ENCODE measurements at regions not wholly inside any gene's neighbourhood (a gene's known extent, or its start where the extent isn't known, plus 50 kb on each side); places are given as distances from the start of the nearest gene placed in this dataset.

- no peaks in the 10 kb centered on the region for H3K36me3 Mint-ChIP-seq (ENCODE audit: low read depth, unreplicated experiment)
- H3K27me3 Mint-ChIP-seq (ENCODE audit: low read depth, unreplicated experiment): peaks cover 12% of the 10 kb centered on the region
- no peak overlapping the region for H3K4me3 Mint-ChIP-seq (ENCODE audit: unreplicated experiment)
- H3K9me3 ChIP-seq (ENCODE audit: insufficient read depth, low read depth, low read length): no peaks in the 10 kb centered on the region
- no peaks in the 10 kb centered on the region for H3K4me1 Mint-ChIP-seq (ENCODE audit: low read depth, unreplicated experiment)
- no peak overlapping the region for H3K9ac ChIP-seq (ENCODE audit: low read length)
- no peaks in the 10 kb centered on the region for H3K4me1 ChIP-seq (ENCODE audit: insufficient read depth, low read length)
- no peak overlapping the region for H2AFZ ChIP-seq (ENCODE audit: low read depth, low read length)
- H4K20me1 ChIP-seq (ENCODE audit: insufficient read depth, low read length): no peaks in the 10 kb centered on the region
- FAIRE-seq (no peak), DNase-seq (ENCODE audit: low read depth) (no peak)
- TF ChIP-seq CTCF (IDR thresholded peaks at IDR 0.05; ENCODE audit: insufficient read depth, low read depth, low read length) (no peak), EZH2 (IDR thresholded peaks at IDR 0.05; ENCODE audit: insufficient read depth, low read length) (no peak)
- no peak overlapping the region for H3K27ac ChIP-seq (ENCODE audit: low read depth, low read length)
- no peak overlapping the region for H3K27ac Mint-ChIP-seq (ENCODE audit: unreplicated experiment)
- H3K4me2 ChIP-seq (ENCODE audit: low read length): no peak overlapping the region
- no peaks in the 10 kb centered on the region for H3K27me3 ChIP-seq (ENCODE audit: insufficient read depth, low read length)
- H3K9me3 Mint-ChIP-seq (ENCODE audit: unreplicated experiment): no peaks in the 10 kb centered on the region
- no peaks in the 10 kb centered on the region for H3K36me3 ChIP-seq (ENCODE audit: insufficient read depth, low read length)
- H3K4me3 ChIP-seq (ENCODE audit: insufficient read depth, low read depth, low read length): no peak overlapping the region
- no peaks in the 10 kb centered on the region for H3K79me2 ChIP-seq (ENCODE audit: insufficient read depth, low read length)
These were observed 271.0 kb upstream of the ADRA1B start for GRCh38 chr5:159645179-159645846.

GRCh38 chr5:159650803-159651202 lies 265.5 kb upstream of the ADRA1B start:
- Histone ChIP-seq H3K79me2 (ENCODE audit: insufficient read depth, low read length) (no peaks in the 10 kb centered on the region), H2AFZ (ENCODE audit: low read depth, low read length) (no peak overlapping the region), H3K36me3 (ENCODE audit: insufficient read depth, low read length) (no peaks in the 10 kb centered on the region), H3K9me3 (ENCODE audit: insufficient read depth, low read depth, low read length) (no peaks in the 10 kb centered on the region), H4K20me1 (ENCODE audit: insufficient read depth, low read length) (no peaks in the 10 kb centered on the region), H3K27me3 (ENCODE audit: insufficient read depth, low read length) (no peaks in the 10 kb centered on the region), H3K4me1 (ENCODE audit: insufficient read depth, low read length) (no peaks in the 10 kb centered on the region), H3K27ac (ENCODE audit: low read depth, low read length) (no peak overlapping the region), H3K9ac (ENCODE audit: low read length) (no peak overlapping the region), H3K4me2 (ENCODE audit: low read length) (no peak overlapping the region), H3K4me3 (ENCODE audit: insufficient read depth, low read depth, low read length) (no peak overlapping the region)
- TF ChIP-seq CTCF (IDR thresholded peaks at IDR 0.05; ENCODE audit: insufficient read depth, low read depth, low read length) (no peak), EZH2 (IDR thresholded peaks at IDR 0.05; ENCODE audit: insufficient read depth, low read length) (no peak)
- FAIRE-seq (no peak), DNase-seq (ENCODE audit: low read depth) (no peak)
- H3K9me3 Mint-ChIP-seq (ENCODE audit: unreplicated experiment): no peaks in the 10 kb centered on the region
- H3K27ac Mint-ChIP-seq (ENCODE audit: unreplicated experiment): no peak overlapping the region
- no peak overlapping the region for H3K4me3 Mint-ChIP-seq (ENCODE audit: unreplicated experiment)
- peaks cover 6% of the 10 kb centered on the region for H3K27me3 Mint-ChIP-seq (ENCODE audit: low read depth, unreplicated experiment)
- H3K36me3 Mint-ChIP-seq (ENCODE audit: low read depth, unreplicated experiment): no peaks in the 10 kb centered on the region
- H3K4me1 Mint-ChIP-seq (ENCODE audit: low read depth, unreplicated experiment): no peaks in the 10 kb centered on the region

DNA sequence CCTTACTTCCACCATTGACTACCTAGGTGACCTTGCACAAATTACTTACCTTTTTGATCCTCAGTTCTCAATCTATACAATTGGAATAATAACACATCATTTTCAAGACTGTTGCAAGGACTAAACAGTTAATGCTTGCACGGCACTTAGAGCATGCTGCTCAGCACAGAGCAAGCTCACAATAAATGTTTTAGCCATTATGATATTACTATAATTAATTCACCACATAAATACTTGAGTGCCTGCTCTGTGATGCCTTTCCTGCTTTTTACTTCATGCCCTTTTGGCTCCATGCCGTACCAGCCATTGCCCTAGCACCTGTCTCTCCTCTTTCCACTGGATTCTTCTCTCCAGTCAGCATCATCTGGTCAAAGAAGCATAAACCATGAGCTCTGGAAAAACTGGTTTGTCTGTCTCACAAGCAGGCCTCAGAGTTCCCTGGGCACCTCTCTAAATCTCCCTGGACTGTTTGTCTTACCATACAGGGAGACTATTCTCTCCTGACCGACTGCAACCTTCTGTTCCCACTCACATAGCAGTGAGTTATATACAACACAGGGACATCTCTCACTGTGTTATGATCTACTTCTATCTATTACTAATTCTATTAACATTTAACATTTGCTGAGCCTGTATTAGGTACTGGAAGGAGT lies 260.4 kb upstream of the ADRA1B start:
- Histone ChIP-seq H4K20me1 (ENCODE audit: insufficient read depth, low read length) (no peaks in the 10 kb centered on the region), H3K79me2 (ENCODE audit: insufficient read depth, low read length) (no peaks in the 10 kb centered on the region), H3K4me1 (ENCODE audit: insufficient read depth, low read length) (no peaks in the 10 kb centered on the region), H3K4me2 (ENCODE audit: low read length) (no peak overlapping the region), H3K9ac (ENCODE audit: low read length) (no peak overlapping the region), H3K9me3 (ENCODE audit: insufficient read depth, low read depth, low read length) (no peaks in the 10 kb centered on the region), H3K27me3 (ENCODE audit: insufficient read depth, low read length) (no peaks in the 10 kb centered on the region), H3K4me3 (ENCODE audit: insufficient read depth, low read depth, low read length) (no peak overlapping the region), H3K36me3 (ENCODE audit: insufficient read depth, low read length) (no peaks in the 10 kb centered on the region), H3K27ac (ENCODE audit: low read depth, low read length) (no peak overlapping the region), H2AFZ (ENCODE audit: low read depth, low read length) (no peak overlapping the region)
- Mint-ChIP-seq H3K27me3 (ENCODE audit: low read depth, unreplicated experiment) (peaks cover 4% of the 10 kb centered on the region), H3K4me1 (ENCODE audit: low read depth, unreplicated experiment) (peaks cover 5% of the 10 kb centered on the region), H3K9me3 (ENCODE audit: unreplicated experiment) (no peaks in the 10 kb centered on the region), H3K4me3 (ENCODE audit: unreplicated experiment) (no peak overlapping the region), H3K36me3 (ENCODE audit: low read depth, unreplicated experiment) (no peaks in the 10 kb centered on the region), H3K27ac (ENCODE audit: unreplicated experiment) (no peak overlapping the region)
- TF ChIP-seq CTCF (IDR thresholded peaks at IDR 0.05; ENCODE audit: insufficient read depth, low read depth, low read length) (no peak), EZH2 (IDR thresholded peaks at IDR 0.05; ENCODE audit: insufficient read depth, low read length) (no peak)
- no peak for DNase-seq (ENCODE audit: low read depth)
- no peak for FAIRE-seq
